Hematopoietic multipotent progenitor cell treated with erythropoietin and hydrocortisone succinate and interleukin-3 and kit ligand, for 4 days (in vitro differentiated cells): ENCODE measurements at regions not wholly inside any gene's neighbourhood (a gene's known extent, or its start where the extent isn't known, plus 50 kb on each side); places are given as distances from the start of the nearest gene placed in this dataset.
"Not testable (repeated sequence)": the region's sequence is repeated elsewhere in the genome, so short reads cannot be mapped to it uniquely, and the experiment has no call there.

Experiments used
- DNase-seq: peaks from one replicate; pipeline ENCODE4 v3.0.0-alpha.2; 2015

GRCh38 chr21:20882462-20883407, 115.5 kb upstream of the NCAM2 start:
- DNase-seq: peak; percentile 76

GRCh38 chr21:20883408-20883800, 114.8 kb upstream of the NCAM2 start:
- DNase-seq: no peak

- no peak for DNase-seq
Measured at GRCh38 chr21:20902511-20902910, 95.7 kb upstream of the NCAM2 start.

GRCh38 chr21:20902998-20903397, 95.2 kb upstream of the NCAM2 start:
- DNase-seq: no peak

- DNase-seq: not testable (repeated sequence)
Measured at GRCh38 chr21:20927555-20927954, 70.7 kb upstream of the NCAM2 start.

- DNase-seq: no peak
Measured at GRCh38 chr21:20942523-20942922, 55.7 kb upstream of the NCAM2 start.

GRCh38 chr21:20943561-20943997, 54.6 kb upstream of the NCAM2 start:
- DNase-seq: no peak

GRCh38 chr21:20944139-20944538, 54.1 kb upstream of the NCAM2 start:
- DNase-seq: no peak

- DNase-seq: no peak
Measured at GRCh38 chr21:20946701-20947100, 51.5 kb upstream of the NCAM2 start.
